ENCODE measurements at regions not wholly inside any gene's neighbourhood (a gene's known extent, or its start where the extent isn't known, plus 50 kb on each side); places are given as distances from the start of the nearest gene placed in this dataset.
"Not testable (repeated sequence)": the region's sequence is repeated elsewhere in the genome, so short reads cannot be mapped to it uniquely, and the experiment has no call there.

DNA sequence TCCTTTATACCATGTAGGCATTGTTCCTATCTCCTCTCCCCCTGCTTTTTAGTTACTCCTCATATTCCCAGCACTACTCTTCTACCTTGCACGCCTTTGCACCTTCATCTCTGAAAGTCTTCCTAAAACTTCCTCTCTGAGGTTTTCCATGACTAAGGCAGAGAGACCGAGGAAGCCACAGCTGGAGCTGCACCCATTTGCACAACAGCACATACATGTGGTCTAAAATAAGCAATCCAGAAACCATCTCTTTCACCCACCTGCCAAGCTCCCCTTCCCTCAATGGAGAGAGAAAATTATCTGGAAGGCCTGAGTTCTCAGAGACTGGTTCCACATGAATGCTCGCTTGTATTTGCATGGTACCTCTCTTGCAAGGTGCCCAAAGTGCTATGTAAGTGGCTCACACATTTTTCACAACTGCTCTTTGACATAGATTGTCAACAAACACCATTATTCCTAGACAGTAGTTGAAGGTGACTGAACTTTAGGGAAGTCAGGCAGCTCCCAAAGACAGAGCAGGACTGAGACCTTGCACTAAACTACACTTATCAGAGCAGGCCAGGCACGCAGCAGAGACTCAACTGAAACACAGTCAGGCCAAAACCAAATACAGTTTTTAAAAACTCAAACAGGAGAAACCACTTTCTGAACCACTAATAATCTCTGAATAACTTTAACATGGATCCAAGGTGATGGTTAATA lies 313.2 kb downstream of the TFAP2A start:
- DNase-seq = no peak

DNA sequence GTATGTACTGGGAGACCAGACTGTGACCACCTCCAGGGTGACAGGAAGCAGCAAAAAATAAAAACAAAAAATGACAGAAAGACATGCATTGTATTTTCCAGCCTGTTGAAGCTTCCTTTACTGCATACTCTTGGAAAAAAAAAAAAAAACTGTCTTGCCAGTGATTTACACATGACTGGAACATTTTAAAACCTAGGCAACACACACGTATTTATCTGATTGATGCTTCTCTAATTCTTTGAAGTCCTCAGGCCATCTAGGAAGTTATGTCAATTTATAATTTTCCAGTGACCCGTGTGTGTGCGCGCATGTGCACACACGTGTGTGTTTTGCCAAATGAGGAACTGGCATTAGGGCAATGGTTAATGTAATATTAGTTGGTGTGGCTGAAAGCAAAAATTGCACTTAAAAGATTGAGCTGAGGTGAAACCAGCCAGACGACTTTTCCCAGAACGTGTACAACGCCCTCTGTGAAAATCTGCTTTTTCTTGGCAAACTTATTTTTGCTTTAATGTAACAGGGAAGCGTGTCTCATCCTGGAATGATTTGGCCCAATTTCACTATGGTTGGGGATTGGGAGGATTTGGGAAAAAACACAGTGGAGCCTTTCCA lies 315.2 kb downstream of the TFAP2A start:
- no peak for DNase-seq

DNA sequence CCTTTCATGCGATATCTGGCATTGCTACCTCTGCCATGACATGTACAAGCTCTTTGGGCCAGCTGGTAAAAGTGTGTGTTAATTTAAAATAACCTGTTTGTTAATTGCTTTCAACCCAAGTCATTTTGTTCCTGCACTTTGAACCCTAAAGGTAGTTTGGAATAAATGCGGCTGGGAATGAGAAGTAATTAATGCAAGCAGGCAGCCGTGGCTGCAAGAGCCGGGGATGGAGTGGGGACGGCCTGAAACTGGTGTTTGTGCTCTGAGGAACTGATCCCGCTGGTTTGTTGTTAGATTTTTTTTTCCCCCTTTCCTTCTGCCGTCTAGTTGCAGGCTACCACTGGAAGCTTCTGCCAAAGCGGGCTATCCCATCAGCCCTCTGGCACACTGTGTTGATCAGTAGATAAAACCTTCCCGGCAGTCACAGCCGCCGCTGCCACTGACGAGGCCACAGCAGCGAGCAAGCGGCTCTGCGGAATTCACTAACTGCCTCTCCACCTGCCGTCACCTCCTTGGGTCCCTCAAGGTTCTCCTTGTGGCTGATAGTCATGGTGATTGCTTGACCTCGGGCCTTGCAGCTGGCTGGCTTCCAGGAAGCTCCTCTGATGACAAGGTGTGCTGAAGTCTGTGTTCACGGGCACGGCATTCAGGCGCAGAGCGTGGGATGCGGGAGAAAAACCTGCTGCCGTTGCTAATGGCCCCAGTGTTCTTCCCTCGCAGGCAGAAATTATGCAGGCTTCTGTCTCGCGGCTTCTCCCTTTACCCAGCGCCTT lies 315.9 kb downstream of the TFAP2A start:
- DNase-seq = no peak

DNA sequence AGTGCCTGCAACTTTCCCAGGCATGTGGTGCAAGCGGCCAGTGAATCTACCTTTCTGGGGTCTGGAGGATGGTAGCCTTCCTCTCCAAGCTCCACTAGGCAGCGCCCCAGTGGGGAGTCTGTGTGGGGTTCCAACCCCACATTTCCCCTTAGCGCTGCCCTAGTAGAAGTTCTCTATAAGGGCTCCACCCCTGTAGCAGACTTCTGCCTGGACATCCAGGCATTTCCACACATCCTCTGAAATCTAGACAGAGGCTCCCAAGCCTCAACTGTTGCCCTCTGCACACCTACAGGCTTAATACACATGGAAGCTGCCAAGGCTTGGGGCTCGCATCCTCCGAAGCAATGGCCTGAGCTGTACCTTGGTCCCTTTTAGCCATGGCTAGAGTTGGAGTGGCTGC lies 321.6 kb downstream of the TFAP2A start:
- no peak for DNase-seq

DNA sequence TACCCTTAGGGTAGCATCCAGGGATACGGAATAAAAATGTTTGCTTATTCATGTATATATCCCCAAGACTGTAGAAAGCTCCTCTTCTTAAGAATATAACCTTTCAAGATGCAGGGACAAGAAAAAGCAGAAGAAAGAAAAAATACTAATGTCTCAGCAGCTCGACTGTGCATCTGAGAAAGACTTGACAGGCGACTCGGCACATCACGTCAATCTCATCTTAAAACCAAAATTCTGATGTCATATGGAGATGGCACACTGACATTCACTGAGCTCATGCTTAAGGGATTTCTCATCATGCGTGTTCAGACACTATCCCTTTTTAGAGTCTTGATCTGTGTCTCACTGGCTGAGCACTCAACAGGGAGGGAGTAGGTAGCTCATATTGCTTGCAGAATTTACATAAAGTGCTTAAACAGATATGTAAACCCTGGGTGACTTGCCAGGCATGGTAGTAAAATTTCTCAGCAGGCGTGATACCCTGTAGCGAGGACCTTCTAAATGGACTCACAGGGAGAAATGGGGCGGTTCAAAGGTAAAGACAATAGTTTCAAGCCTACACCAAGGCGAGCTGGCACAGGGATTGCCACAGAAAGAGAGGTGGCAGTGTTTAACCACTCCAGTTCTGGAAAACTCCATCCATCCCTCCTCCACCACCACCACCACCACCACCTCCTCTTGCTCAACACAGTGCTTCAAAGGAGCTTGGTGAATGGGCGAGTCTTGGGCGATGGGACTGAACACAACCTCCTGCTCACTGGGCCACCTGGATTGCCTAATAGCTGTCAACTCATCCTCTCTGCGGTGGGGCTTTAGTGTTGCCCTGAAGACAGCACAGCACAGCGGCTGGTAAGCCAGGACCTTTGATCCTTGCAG lies 330.5 kb downstream of the TFAP2A start:
- DNase-seq = no peak

DNA sequence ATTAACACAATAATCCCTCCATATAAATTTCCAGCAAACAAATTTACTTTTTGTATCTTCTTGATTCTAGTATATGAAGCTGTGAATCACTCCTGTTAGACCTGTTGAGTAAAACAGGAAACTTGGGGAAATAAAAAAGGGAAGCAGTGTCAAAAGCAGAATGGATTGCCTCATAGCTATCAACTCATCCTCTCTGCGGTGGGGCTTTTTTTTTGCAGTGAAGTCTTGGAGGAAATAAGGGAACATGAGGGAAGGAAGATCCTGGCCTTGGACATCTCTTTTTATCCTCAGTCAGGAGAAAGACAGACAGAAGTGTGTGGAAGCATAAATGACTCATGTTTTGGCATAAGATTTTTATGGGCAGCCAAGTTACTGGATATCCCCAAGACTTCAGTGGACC lies 332.5 kb downstream of the TFAP2A start:
- DNase-seq = no peak

DNA sequence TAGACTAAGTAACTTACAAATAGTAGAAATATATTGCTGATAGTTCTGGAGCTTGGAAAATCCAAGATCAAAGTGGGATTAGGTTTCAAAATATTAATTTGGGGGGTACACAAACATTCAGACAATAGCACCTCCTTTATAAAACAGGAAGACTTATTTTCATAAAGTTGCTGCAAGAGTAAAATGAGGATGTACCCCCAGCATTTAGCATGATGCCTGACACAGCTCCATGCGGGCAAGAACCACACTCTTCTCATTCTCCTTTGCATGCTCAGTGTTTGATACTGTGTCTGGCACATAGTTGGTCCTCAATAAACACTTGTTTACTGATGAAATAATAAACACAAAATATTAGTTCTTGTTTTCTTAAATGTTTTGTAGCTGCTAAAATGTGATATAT lies 332.9 kb downstream of the TFAP2A start:
- no peak for DNase-seq

DNA sequence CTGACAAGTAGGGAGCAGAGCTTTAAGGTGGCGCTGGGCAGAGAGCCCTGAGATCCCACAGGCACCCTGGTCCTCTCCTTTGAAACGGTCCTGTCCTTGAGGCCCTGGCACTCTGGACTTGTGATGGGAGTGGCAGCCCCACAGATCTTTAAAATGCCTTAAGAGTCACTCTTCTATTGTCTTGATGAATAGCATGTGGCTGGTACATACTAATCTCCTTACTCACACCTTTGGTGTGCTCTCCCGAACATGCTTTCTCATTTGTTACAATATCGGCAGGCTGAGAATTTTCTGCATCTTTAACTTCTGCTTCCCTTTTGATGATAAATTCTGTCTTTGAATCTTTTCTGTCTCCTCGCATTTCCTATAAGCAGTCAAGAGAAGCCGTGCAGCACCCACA lies 333.8 kb downstream of the TFAP2A start:
- no peak for DNase-seq

DNA sequence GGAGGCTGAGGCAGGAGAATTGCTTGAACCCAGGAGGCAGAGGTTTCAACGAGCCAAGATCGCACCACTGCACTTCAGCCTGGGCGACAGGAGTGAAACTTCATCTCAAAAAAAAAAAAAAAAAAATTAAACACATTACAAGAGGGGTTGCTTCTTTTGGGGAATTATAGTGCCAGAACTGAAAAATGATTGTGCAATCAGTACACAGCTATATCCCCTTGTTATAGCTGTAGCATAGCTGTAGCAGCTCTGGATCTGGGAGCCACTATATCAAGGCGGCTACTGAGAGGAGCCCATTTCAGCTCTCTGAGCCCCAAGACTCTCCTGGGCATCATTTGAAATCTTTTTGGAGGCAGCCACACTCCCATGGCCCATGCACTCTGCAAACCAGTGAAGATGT lies 334.3 kb downstream of the TFAP2A start:
- DNase-seq = no peak

DNA sequence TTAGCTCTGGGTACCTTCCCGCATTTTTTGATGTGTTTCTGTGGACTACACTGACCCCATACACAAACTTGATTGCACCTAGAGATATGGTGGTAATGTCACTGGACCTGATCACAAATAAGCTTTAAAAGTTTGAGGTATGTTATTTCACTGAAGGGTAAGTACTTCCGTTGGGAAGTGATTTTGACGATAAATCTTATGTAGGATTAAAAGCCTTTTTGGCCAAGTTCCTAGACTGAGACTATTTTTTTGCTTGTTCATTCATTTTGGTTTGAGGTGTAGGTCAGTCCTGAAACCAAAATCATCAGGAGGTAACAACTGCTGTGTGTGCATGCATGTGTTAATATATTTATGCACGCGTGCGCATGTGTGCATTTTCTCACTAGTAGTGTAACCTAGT lies 336.3 kb downstream of the TFAP2A start:
- DNase-seq = no peak

DNA sequence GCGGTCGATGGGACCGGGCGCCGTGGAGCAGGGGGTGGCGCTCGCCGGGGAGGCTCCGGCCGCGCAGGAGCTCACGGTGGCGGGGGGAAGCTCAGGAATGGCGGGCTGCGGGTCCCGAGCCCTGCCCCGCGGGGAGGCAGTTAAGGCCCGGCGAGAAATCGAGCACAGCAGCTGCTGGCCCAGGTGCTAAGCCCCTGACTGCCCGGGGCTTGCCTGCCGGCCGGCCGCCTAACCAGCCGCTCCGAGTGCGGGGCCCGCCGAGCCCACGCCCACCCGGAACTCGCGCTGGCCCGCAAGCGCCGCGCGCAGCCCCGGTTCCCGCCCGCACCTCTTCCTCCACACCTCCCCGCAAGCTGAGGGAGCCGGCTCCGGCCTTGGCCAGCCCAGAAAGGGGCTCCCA lies 340.1 kb downstream of the TFAP2A start:
- not testable (repeated sequence) for DNase-seq

DNA sequence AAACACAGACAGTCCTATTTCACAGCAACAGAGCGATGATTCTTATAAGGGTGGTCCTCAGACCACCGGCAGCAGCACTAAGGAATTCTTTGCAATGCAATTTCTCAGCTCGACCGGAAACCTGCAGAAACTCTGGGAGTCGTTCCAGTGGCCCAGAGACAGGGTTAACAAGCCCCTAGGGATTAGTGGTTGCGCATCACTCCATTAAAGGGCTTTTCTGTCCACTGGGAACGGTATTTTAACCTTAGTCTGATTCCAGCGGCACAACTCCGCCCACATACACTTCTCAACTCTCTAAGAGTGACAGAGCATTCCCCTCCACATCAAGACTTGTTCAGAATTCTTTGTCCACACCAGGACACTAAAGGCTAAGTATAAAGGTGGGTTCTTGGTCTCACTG lies 341.5 kb downstream of the TFAP2A start:
- no peak for DNase-seq

DNA sequence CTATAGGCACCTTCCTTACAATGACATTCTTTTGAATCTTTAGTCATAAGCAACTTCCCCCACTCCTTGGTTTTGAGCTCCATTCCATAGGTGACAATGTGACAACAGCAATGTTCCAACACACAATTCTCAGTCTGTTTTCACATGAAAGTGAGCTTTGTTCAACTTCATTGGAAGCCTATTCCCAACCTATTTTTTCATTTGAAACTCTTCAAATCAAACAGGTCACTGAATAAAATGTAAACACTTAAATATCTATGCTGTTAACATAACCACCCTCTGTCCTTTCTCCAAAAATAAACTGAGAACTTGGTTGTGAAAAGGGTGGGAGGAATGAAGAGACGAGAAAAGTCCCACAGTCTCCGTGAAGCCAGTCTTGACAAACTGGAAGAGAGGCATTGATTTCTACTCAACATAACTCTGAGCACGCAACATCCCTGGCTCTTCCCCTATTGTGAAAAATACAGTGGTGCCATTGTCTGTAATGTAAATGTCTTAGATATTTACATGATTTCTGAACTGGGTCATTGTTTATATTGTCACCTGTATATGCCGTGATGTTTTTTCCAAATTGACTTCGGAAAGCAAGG lies 343.1 kb downstream of the TFAP2A start:
- DNase-seq = no peak

DNA sequence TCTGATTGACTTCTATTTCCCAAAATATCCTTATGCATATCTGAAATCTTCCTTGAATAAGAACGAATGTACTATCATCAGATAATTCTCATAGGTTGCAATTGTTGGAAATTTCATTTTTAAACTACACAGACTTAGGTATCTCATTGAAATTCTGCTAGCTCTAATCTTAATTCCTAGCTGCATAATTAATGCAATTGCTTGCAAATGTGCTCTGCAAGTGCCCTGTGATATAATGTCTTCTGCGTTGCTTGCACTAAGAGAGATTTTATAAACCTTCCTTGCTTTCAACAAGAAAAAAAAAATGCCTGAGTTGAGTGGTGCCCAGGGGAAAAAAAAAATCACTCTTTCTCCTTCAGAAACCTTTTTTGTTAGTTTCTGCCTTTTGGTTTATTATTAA lies 354.9 kb downstream of the TFAP2A start:
- no peak for DNase-seq

DNA sequence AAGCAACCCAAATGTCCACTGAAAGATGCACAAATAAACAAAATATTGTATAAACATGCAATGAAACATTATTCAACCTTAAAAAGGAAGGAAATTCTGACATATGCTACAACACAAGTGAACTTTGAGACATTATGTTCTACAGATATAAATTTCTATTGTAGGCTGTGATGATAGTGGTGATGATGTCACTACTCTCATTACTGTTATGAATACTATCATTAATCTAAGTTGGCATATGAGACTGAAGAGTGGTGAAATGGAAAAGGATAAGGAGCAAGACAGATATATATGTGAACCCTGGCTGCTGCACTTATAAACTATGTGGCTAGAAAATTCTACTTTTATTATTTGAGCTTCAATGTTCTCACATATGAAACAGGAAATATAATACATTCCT lies 360.2 kb downstream of the TFAP2A start:
- DNase-seq = no peak

DNA sequence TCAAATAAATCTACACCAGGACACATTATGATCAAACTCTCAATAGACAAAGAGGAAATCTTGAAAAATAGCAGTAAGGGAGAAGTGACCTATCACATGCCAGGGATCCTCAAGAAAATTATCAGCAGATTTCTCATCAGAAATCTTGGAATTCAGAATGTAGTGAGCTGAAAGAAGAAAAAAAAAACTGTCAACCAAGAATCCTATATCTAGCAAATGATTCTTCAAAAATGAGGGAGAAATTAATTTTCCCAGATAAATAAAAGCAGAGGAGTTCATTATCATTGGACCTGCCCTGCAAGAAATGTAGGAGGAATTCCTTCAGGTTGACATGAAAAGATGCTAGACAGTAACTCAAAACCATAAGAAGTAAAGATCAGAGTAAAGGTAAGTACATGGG lies 363.6 kb downstream of the TFAP2A start:
- no peak for DNase-seq

DNA sequence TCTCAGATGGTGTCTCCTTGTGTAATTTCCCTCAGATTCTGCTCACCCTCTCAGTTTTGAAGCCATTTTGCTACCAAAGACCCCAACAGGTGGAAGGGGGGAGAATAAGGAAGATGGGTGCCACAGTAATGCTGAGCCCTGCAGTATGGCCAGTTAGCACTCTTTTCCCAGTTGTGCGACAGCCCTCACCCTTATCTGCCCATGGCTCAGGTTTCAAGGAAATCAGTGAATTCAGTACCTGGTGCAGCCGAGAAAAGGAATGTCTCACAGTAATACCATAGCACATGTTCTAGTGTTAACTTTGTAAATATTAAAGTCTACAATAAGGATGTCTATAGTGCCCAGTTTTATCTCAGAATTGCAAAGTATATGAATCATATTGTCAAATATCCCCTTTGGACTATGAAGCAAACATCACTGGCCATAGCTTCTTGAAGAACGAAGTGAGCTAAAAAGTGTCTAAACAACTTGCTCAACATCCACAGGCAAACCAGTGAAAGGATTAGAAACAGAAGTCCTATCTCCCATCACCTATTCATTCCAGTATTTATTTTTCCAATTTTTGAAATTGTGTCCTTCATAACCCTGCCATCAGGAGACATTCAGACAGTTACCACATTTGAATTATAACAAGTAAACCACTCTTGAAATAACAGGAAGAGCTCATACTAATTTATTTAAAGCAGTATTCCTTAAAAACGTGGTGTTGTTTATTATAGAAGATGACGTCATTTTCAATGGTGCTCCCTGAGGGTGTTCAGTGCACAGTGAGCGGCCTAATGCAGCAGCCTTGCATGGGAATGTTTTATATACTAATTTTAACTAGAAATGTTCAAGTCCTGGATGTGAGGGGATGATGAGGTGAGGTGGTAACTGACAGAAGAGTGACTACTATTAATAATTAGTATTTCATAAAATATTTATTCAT lies 366.2 kb downstream of the TFAP2A start:
- no peak for DNase-seq

DNA sequence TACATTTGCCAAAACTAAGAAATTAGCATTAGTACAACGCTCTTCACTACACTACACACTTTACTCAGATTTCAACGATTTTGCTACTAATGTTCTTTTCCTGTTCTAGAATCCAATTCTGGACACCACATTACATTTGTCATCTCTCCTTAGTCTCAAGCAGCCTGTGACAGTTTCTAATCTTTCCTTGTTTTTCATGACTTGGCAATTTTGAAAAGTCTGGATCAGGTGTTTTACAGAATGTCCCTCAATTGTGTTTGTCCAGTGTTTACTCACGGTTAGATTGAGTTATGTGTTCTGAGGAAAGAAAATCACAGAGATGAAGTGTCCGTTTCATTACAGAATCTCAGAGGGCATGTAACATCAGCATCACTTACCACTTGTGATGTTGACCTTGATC lies 372.6 kb downstream of the TFAP2A start:
- DNase-seq = no peak

DNA sequence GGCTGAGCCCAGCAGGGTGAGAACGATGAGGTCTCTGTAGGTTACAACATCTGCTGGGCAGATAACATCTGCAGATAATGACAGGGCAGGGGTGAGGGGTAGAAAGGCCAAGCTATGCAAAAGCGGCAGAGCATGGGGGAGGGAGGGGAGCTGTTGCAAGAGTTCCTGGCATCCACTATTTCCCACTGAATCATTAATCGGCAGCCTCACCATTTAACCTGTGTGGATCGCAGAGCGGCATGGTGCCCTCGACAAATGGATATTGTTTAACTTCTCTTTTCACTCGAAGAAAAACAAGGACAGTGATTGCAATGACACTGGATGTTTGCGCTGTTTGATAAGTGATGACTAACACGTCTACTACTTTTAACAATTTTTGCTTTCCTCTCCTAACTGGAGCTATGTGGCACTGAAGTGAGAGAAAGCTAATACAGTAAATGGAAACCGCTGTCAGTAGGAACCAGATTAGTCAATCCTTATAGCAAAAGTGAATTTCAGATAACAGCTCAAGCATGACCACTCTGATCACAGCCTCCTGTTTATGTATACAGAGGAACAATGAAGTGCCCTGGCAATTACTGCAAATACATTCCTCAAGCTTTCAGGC lies 381.5 kb downstream of the TFAP2A start:
- no peak for DNase-seq

DNA sequence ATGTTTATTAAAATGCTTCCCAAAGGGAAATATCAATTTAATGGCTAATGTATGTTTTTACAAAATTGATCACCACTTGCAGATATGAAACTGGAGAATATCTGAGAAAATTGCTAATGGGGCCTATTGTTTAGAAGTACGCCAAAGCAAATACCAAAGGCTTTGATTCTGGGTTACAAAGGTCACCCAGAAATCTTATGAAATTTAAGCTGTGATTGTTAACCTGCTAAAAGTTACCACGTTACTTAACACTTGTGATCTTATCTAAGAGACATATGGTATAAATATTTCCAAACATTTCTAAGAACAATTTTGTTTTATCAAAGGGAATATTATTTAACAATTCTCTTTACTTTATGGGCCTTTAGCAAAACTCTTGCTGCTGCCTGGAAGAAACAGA lies 383.3 kb downstream of the TFAP2A start:
- no peak for DNase-seq

DNA sequence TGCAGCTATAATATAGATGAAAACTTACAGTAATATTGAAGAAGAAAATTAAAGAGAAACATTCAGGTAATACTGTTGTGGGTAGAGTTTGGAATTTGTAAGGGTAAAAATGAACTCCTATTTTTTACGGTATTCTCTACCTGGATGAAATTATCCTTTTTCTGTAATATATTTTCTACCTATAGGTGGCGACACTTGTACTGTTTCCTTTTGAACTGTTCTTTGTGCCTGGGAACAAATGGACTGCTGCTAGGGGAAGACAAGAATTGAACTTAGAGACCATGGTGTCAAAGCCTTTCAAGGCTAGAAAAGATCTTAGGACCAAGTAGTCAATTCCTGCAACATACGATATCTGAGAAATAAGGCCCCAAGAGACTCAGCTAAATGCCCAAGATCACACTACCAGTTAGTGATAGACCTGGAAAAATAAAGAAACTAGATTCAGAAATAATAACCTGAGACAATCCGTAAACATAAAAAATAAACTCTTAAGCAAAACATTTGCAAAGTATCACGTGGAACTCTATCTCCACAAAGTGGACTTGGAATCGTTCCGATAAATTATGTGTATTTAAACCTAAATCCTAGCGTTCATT lies 383.8 kb downstream of the TFAP2A start:
- no peak for DNase-seq
